ENCODE measurements at regions not wholly inside any gene's neighbourhood (a gene's known extent, or its start where the extent isn't known, plus 50 kb on each side); places are given as distances from the start of the nearest gene placed in this dataset.

- TF ChIP-seq ZBTB11 (tag by site-specific recombination; conservative IDR thresholded peaks at IDR 0.05; ENCODE audit: low read depth) (no peak), BCL11A (tag by site-specific recombination; IDR thresholded peaks at IDR 0.05; ENCODE audit: low read depth) (no peak), ZNF239 (tag by site-specific recombination; IDR thresholded peaks at IDR 0.05) (no peak), ZNF624 (tag by site-specific recombination; IDR thresholded peaks at IDR 0.05) (no peak), ZXDB (tag by site-specific recombination; IDR thresholded peaks at IDR 0.05) (no peak)
Measured at GRCh38 chrX:67415937-67416336, 127.9 kb upstream of the AR start (continued).

DNA sequence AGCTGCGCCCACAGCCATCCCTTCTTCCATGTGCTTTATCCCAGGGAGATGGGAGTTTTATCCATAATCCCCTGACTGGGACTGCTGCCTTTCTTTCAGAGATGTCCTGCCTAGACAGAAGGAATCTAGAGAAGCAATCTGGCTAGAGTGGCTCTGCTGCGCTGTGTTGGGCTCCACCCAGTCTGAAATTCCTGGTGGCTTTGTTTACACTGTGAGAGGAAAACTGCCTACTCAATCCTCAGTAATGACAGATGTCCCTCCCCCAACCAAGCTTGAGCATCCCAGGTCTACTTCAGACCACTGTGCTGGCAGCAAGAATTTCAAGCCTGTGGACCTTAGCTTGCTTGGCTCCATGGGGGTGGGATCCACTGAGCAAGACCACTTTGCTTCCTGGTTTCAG lies 116.9 kb upstream of the AR start:
- POLR2A ChIA-PET: no interaction called here
- CTCF ChIA-PET: no interaction called here
- TF ChIP-seq, protein P1, sequence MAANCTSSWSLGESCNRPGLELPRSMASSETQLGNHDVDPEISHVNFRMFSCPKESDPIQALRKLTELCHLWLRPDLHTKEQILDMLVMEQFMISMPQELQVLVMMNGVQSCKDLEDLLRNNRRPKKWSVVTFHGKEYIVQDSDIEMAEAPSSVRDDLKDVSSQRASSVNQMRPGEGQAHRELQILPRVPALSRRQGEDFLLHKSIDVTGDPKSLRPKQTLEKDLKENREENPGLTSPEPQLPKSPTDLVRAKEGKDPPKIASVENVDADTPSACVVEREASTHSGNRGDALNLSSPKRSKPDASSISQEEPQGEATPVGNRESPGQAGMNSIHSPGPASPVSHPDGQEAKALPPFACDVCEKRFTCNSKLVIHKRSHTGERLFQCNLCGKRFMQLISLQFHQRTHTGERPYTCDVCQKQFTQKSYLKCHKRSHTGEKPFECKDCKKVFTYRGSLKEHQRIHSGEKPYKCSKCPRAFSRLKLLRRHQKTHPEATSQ (tag by site-specific recombination; IDR thresholded peaks at IDR 0.05): no peak
- TF ChIP-seq ZNF768 (tag by site-specific recombination; IDR thresholded peaks at IDR 0.05) (no peak), ZNF366 (tag by site-specific recombination; conservative IDR thresholded peaks at IDR 0.05) (no peak), ZNF132 (tag by site-specific recombination; IDR thresholded peaks at IDR 0.05; ENCODE audit: borderline replicate concordance) (no peak), ZNF174 (tag by site-specific recombination; IDR thresholded peaks at IDR 0.05) (no peak), ZFP69B (tag by site-specific recombination; IDR thresholded peaks at IDR 0.05) (no peak), ZNF585B (tag by site-specific recombination; IDR thresholded peaks at IDR 0.05) (no peak), KLF8 (tag by site-specific recombination; IDR thresholded peaks at IDR 0.05) (no peak), ZNF626 (tag by site-specific recombination; IDR thresholded peaks at IDR 0.05) (no peak), ZNF521 (tag by site-specific recombination; IDR thresholded peaks at IDR 0.05) (no peak), RBAK (tag by site-specific recombination; IDR thresholded peaks at IDR 0.05) (no peak), ZNF266 (tag by site-specific recombination; IDR thresholded peaks at IDR 0.05; ENCODE audit: low read depth) (no peak), MZF1 (tag by site-specific recombination; IDR thresholded peaks at IDR 0.05; ENCODE audit: borderline replicate concordance) (no peak), HOXC10 (CRISPR knock-in tag; IDR thresholded peaks at IDR 0.05) (no peak)
- TF ChIP-seq, protein P2, sequence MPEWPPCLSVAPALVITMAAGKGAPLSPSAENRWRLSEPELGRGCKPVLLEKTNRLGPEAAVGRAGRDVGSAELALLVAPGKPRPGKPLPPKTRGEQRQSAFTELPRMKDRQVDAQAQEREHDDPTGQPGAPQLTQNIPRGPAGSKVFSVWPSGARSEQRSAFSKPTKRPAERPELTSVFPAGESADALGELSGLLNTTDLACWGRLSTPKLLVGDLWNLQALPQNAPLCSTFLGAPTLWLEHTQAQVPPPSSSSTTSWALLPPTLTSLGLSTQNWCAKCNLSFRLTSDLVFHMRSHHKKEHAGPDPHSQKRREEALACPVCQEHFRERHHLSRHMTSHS (tag by site-specific recombination; IDR thresholded peaks at IDR 0.05): no peak

DNA sequence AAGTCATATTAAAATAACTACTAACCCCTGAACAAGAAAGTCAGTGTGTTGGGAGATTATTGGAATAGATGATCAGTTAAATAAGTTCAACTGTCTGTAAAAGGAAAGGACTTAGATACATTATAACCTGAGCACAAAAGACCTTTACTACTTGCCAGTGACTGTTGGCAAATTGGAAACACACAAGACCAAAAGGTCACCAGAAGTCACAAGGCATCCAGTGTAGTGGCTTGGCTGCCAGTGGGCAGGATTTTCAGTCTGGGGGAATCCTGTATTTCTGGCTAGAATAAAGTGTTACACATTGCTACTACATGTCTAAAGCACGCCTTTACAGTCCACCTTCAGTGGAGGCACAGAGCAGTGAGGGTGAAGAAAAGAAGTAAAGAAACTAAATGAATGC lies 108.3 kb upstream of the AR start:
- no peaks in the 10 kb centered on the region for H3K4me1 ChIP-seq (ENCODE audit: control insufficient read depth, insufficient read depth, low read length)
- no peak overlapping the region for H3K4me3 ChIP-seq (ENCODE audit: low read depth, low read length)
- CTCF ChIA-PET: no interaction called here
- TF ChIP-seq KLF16 (tag by site-specific recombination; IDR thresholded peaks at IDR 0.05): no peak
- TF ChIP-seq, protein P3, sequence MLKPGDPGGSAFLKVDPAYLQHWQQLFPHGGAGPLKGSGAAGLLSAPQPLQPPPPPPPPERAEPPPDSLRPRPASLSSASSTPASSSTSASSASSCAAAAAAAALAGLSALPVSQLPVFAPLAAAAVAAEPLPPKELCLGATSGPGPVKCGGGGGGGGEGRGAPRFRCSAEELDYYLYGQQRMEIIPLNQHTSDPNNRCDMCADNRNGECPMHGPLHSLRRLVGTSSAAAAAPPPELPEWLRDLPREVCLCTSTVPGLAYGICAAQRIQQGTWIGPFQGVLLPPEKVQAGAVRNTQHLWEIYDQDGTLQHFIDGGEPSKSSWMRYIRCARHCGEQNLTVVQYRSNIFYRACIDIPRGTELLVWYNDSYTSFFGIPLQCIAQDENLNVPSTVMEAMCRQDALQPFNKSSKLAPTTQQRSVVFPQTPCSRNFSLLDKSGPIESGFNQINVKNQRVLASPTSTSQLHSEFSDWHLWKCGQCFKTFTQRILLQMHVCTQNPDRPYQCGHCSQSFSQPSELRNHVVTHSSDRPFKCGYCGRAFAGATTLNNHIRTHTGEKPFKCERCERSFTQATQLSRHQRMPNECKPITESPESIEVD (tag by site-specific recombination; IDR thresholded peaks at IDR 0.05): no peak
- no peak for TF ChIP-seq ZNF416 (tag by site-specific recombination; IDR thresholded peaks at IDR 0.05)
- TF ChIP-seq ZNF776 (tag by site-specific recombination; IDR thresholded peaks at IDR 0.05; ENCODE audit: borderline replicate concordance): no peak
- TF ChIP-seq, protein P4, sequence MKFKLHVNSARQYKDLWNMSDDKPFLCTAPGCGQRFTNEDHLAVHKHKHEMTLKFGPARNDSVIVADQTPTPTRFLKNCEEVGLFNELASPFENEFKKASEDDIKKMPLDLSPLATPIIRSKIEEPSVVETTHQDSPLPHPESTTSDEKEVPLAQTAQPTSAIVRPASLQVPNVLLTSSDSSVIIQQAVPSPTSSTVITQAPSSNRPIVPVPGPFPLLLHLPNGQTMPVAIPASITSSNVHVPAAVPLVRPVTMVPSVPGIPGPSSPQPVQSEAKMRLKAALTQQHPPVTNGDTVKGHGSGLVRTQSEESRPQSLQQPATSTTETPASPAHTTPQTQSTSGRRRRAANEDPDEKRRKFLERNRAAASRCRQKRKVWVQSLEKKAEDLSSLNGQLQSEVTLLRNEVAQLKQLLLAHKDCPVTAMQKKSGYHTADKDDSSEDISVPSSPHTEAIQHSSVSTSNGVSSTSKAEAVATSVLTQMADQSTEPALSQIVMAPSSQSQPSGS (tag by site-specific recombination; IDR thresholded peaks at IDR 0.05; ENCODE audit: low read depth): no peak

More for the DNA sequence above, 116.9 kb upstream of the AR start:
- Histone ChIP-seq H3K4me1 (ENCODE audit: control insufficient read depth, insufficient read depth, low read length) (no peaks in the 10 kb centered on the region), H3K36me3 (ENCODE audit: control insufficient read depth in 2 of 2, insufficient read depth in 1 of 2, low read length in 2 of 2) (no peaks in the 10 kb centered on the region), H3K4me3 (ENCODE audit: low read depth, low read length) (no peak overlapping the region), H3K9me3 (ENCODE audit: control insufficient read depth, insufficient read depth, low read depth, low read length) (peaks cover 2% of the 10 kb centered on the region), H3K27ac (ENCODE audit: extremely low read depth, low read depth, low read length) (no peak overlapping the region)

More for the DNA sequence above, 108.3 kb upstream of the AR start:
- POLR2A ChIA-PET: no interaction called here
- H3K36me3 ChIP-seq (ENCODE audit: control insufficient read depth in 2 of 2, insufficient read depth in 1 of 2, low read length in 2 of 2): no peaks in the 10 kb centered on the region
- no peaks in the 10 kb centered on the region; the same call in 1 of the 2 replicates for H3K9me3 ChIP-seq (ENCODE audit: control insufficient read depth, insufficient read depth, low read depth, low read length)
- no peak overlapping the region for H3K27ac ChIP-seq (ENCODE audit: extremely low read depth, low read depth, low read length)

All from HEK293 (cell line).